ENCODE measurements at regions not wholly inside any gene's neighbourhood (a gene's known extent, or its start where the extent isn't known, plus 50 kb on each side); places are given as distances from the start of the nearest gene placed in this dataset.

- no peaks in the 10 kb centered on the region for H3K27me3 ChIP-seq (ENCODE audit: control insufficient read depth, insufficient read depth, low read length)
- H3K9me3 ChIP-seq (ENCODE audit: control insufficient read depth, low read depth, low read length): no peaks in the 10 kb centered on the region
- DNase-seq: no peak
- H3K36me3 ChIP-seq (ENCODE audit: control insufficient read depth, insufficient read depth, low read length): no peaks in the 10 kb centered on the region
- WGBS (ENCODE audit: insufficient coverage, low lambda C conversion rate): 88% methylated on average over 2 of the region's 4 CpGs
- no peaks in the 10 kb centered on the region for H3K4me1 ChIP-seq (ENCODE audit: control insufficient read depth, insufficient read depth, low read length)
- H3K27ac ChIP-seq (ENCODE audit: low read length): no peak overlapping the region
- H3K4me3 ChIP-seq (ENCODE audit: low read length): no peak overlapping the region
Measured at GRCh38 chr1:191577213-191577612, 581.0 kb upstream of the RGS18 start.

- no peaks in the 10 kb centered on the region for H3K27me3 ChIP-seq (ENCODE audit: control insufficient read depth, insufficient read depth, low read length)
- no peak for DNase-seq
Measured at GRCh38 chr1:191578281-191578680, 580.0 kb upstream of the RGS18 start.

GRCh38 chr1:191579019-191579418, 579.2 kb upstream of the RGS18 start:
- Histone ChIP-seq H3K27ac (ENCODE audit: low read length) (no peak overlapping the region), H3K27me3 (ENCODE audit: control insufficient read depth, insufficient read depth, low read length) (no peaks in the 10 kb centered on the region), H3K9me3 (ENCODE audit: control insufficient read depth, low read depth, low read length) (no peaks in the 10 kb centered on the region), H3K4me3 (ENCODE audit: low read length) (no peak overlapping the region), H3K4me1 (ENCODE audit: control insufficient read depth, insufficient read depth, low read length) (no peaks in the 10 kb centered on the region), H3K36me3 (ENCODE audit: control insufficient read depth, insufficient read depth, low read length) (no peaks in the 10 kb centered on the region)
- DNase-seq: no peak
- 100% methylated on average over 2 of the region's 4 CpGs for WGBS (ENCODE audit: insufficient coverage, low lambda C conversion rate)

More at GRCh38 chr1:191578281-191578680, 580.0 kb upstream of the RGS18 start:
- H3K9me3 ChIP-seq (ENCODE audit: control insufficient read depth, low read depth, low read length): no peaks in the 10 kb centered on the region
- H3K27ac ChIP-seq (ENCODE audit: low read length): no peak overlapping the region
- H3K4me3 ChIP-seq (ENCODE audit: low read length): no peak overlapping the region
- WGBS (ENCODE audit: insufficient coverage, low lambda C conversion rate): 86% methylated on average over 1 of the region's 1 CpG
- H3K36me3 ChIP-seq (ENCODE audit: control insufficient read depth, insufficient read depth, low read length): no peaks in the 10 kb centered on the region
- H3K4me1 ChIP-seq (ENCODE audit: control insufficient read depth, insufficient read depth, low read length): no peaks in the 10 kb centered on the region

GRCh38 chr1:191582169-191582568, 576.1 kb upstream of the RGS18 start:
- no CpG with 5 or more reads among the region's 1 CpG for WGBS (ENCODE audit: insufficient coverage, low lambda C conversion rate)
- no peak for DNase-seq
- H3K4me3 ChIP-seq (ENCODE audit: low read length): no peak overlapping the region
- H3K9me3 ChIP-seq (ENCODE audit: control insufficient read depth, low read depth, low read length): no peaks in the 10 kb centered on the region
- no peaks in the 10 kb centered on the region for H3K36me3 ChIP-seq (ENCODE audit: control insufficient read depth, insufficient read depth, low read length)
- no peaks in the 10 kb centered on the region for H3K4me1 ChIP-seq (ENCODE audit: control insufficient read depth, insufficient read depth, low read length)
- H3K27me3 ChIP-seq (ENCODE audit: control insufficient read depth, insufficient read depth, low read length): no peaks in the 10 kb centered on the region
- H3K27ac ChIP-seq (ENCODE audit: low read length): no peak overlapping the region

GRCh38 chr1:191585095-191585494, 573.2 kb upstream of the RGS18 start:
- no peak overlapping the region for H3K4me3 ChIP-seq (ENCODE audit: low read length)
- DNase-seq: no peak
- no peaks in the 10 kb centered on the region for H3K27me3 ChIP-seq (ENCODE audit: control insufficient read depth, insufficient read depth, low read length)
- WGBS (ENCODE audit: insufficient coverage, low lambda C conversion rate): no CpG with 5 or more reads among the region's 2 CpGs
- H3K36me3 ChIP-seq (ENCODE audit: control insufficient read depth, insufficient read depth, low read length): no peaks in the 10 kb centered on the region
- no peak overlapping the region for H3K27ac ChIP-seq (ENCODE audit: low read length)
- H3K4me1 ChIP-seq (ENCODE audit: control insufficient read depth, insufficient read depth, low read length): no peaks in the 10 kb centered on the region
- no peaks in the 10 kb centered on the region for H3K9me3 ChIP-seq (ENCODE audit: control insufficient read depth, low read depth, low read length)

GRCh38 chr1:191588905-191589304, 569.4 kb upstream of the RGS18 start:
- H3K4me1 ChIP-seq (ENCODE audit: control insufficient read depth, insufficient read depth, low read length): no peaks in the 10 kb centered on the region
- H3K4me3 ChIP-seq (ENCODE audit: low read length): no peak overlapping the region
- WGBS (ENCODE audit: insufficient coverage, low lambda C conversion rate): no CpG with 5 or more reads among the region's 1 CpG
- H3K27ac ChIP-seq (ENCODE audit: low read length): no peak overlapping the region
- H3K9me3 ChIP-seq (ENCODE audit: control insufficient read depth, low read depth, low read length): no peaks in the 10 kb centered on the region
- no peaks in the 10 kb centered on the region for H3K36me3 ChIP-seq (ENCODE audit: control insufficient read depth, insufficient read depth, low read length)
- DNase-seq: no peak
- H3K27me3 ChIP-seq (ENCODE audit: control insufficient read depth, insufficient read depth, low read length): no peaks in the 10 kb centered on the region

- 100% methylated on average over 4 of the region's 4 CpGs for WGBS (ENCODE audit: insufficient coverage, low lambda C conversion rate)
- no peaks in the 10 kb centered on the region for H3K9me3 ChIP-seq (ENCODE audit: control insufficient read depth, low read depth, low read length)
- H3K4me3 ChIP-seq (ENCODE audit: low read length): no peak overlapping the region
- H3K36me3 ChIP-seq (ENCODE audit: control insufficient read depth, insufficient read depth, low read length): no peaks in the 10 kb centered on the region
- no peaks in the 10 kb centered on the region for H3K4me1 ChIP-seq (ENCODE audit: control insufficient read depth, insufficient read depth, low read length)
- H3K27ac ChIP-seq (ENCODE audit: low read length): no peak overlapping the region
- H3K27me3 ChIP-seq (ENCODE audit: control insufficient read depth, insufficient read depth, low read length): no peaks in the 10 kb centered on the region
- no peak for DNase-seq
Measured at GRCh38 chr1:191589536-191589935, 568.7 kb upstream of the RGS18 start.

GRCh38 chr1:191590578-191590977, 567.7 kb upstream of the RGS18 start:
- DNase-seq: no peak
- Histone ChIP-seq H3K36me3 (ENCODE audit: control insufficient read depth, insufficient read depth, low read length) (no peaks in the 10 kb centered on the region), H3K9me3 (ENCODE audit: control insufficient read depth, low read depth, low read length) (no peaks in the 10 kb centered on the region), H3K27ac (ENCODE audit: low read length) (no peak overlapping the region), H3K4me1 (ENCODE audit: control insufficient read depth, insufficient read depth, low read length) (no peaks in the 10 kb centered on the region), H3K4me3 (ENCODE audit: low read length) (no peak overlapping the region), H3K27me3 (ENCODE audit: control insufficient read depth, insufficient read depth, low read length) (no peaks in the 10 kb centered on the region)
- 90% methylated on average over 2 of the region's 3 CpGs for WGBS (ENCODE audit: insufficient coverage, low lambda C conversion rate)

GRCh38 chr1:191592039-191592438, 566.2 kb upstream of the RGS18 start:
- Histone ChIP-seq H3K4me3 (ENCODE audit: low read length) (no peak overlapping the region), H3K4me1 (ENCODE audit: control insufficient read depth, insufficient read depth, low read length) (no peaks in the 10 kb centered on the region), H3K27me3 (ENCODE audit: control insufficient read depth, insufficient read depth, low read length) (no peaks in the 10 kb centered on the region), H3K9me3 (ENCODE audit: control insufficient read depth, low read depth, low read length) (no peaks in the 10 kb centered on the region), H3K36me3 (ENCODE audit: control insufficient read depth, insufficient read depth, low read length) (no peaks in the 10 kb centered on the region), H3K27ac (ENCODE audit: low read length) (no peak overlapping the region)
- no peak for DNase-seq
- no CpG with 5 or more reads among the region's 1 CpG for WGBS (ENCODE audit: insufficient coverage, low lambda C conversion rate)

GRCh38 chr1:191592907-191593306, 565.4 kb upstream of the RGS18 start:
- Histone ChIP-seq H3K9me3 (ENCODE audit: control insufficient read depth, low read depth, low read length) (no peaks in the 10 kb centered on the region), H3K36me3 (ENCODE audit: control insufficient read depth, insufficient read depth, low read length) (no peaks in the 10 kb centered on the region), H3K4me1 (ENCODE audit: control insufficient read depth, insufficient read depth, low read length) (no peaks in the 10 kb centered on the region), H3K27me3 (ENCODE audit: control insufficient read depth, insufficient read depth, low read length) (no peaks in the 10 kb centered on the region), H3K4me3 (ENCODE audit: low read length) (no peak overlapping the region), H3K27ac (ENCODE audit: low read length) (no peak overlapping the region)
- no peak for DNase-seq
- no CpG with 5 or more reads among the region's 2 CpGs for WGBS (ENCODE audit: insufficient coverage, low lambda C conversion rate)

- H3K27me3 ChIP-seq (ENCODE audit: control insufficient read depth, insufficient read depth, low read length): no peaks in the 10 kb centered on the region
- H3K4me1 ChIP-seq (ENCODE audit: control insufficient read depth, insufficient read depth, low read length): no peaks in the 10 kb centered on the region
- no peak overlapping the region for H3K27ac ChIP-seq (ENCODE audit: low read length)
- no peaks in the 10 kb centered on the region for H3K9me3 ChIP-seq (ENCODE audit: control insufficient read depth, low read depth, low read length)
- no CpG with 5 or more reads among the region's 3 CpGs for WGBS (ENCODE audit: insufficient coverage, low lambda C conversion rate)
- H3K36me3 ChIP-seq (ENCODE audit: control insufficient read depth, insufficient read depth, low read length): no peaks in the 10 kb centered on the region
- no peak for DNase-seq
- H3K4me3 ChIP-seq (ENCODE audit: low read length): no peak overlapping the region
Measured at GRCh38 chr1:191595170-191595569, 563.1 kb upstream of the RGS18 start.

Data from large intestine (tissue), 3 donors.